GM19043 (cell line): ENCODE measurements at regions not wholly inside any gene's neighbourhood (a gene's known extent, or its start where the extent isn't known, plus 50 kb on each side); places are given as distances from the start of the nearest gene placed in this dataset.

ENCODE experiments used
- ATAC-seq: cut with Tn5 transposase; IDR thresholded peaks from one replicate; pipeline ENCODE4 v1.9.1; 2021; ENCODE audit warnings: low read depth; ENCODE audit not compliant: unreplicated experiment

GRCh38 chr1:218705911-218706893, 361.1 kb downstream of the TGFB2 start:
- ATAC-seq = no peak

GRCh38 chr1:218711001-218711400, 365.9 kb downstream of the TGFB2 start:
- no peak for ATAC-seq

- ATAC-seq = no peak
Observed at GRCh38 chr1:218711884-218712674, 366.9 kb downstream of the TGFB2 start.

GRCh38 chr1:218712677-218713076, 367.5 kb downstream of the TGFB2 start:
- ATAC-seq = no peak

- ATAC-seq = no peak
Observed at GRCh38 chr1:218715961-218716669, 371.0 kb downstream of the TGFB2 start.

- no peak for ATAC-seq
Observed at GRCh38 chr1:218717575-218717974, 372.4 kb downstream of the TGFB2 start.

GRCh38 chr1:218718206-218718605, 373.1 kb downstream of the TGFB2 start:
- no peak for ATAC-seq

- no peak for ATAC-seq
Observed at GRCh38 chr1:218718977-218719376, 373.8 kb downstream of the TGFB2 start.

GRCh38 chr1:218728898-218729565, 383.9 kb downstream of the TGFB2 start:
- ATAC-seq = no peak

GRCh38 chr1:218735436-218736032, 390.4 kb downstream of the TGFB2 start:
- ATAC-seq = no peak

GRCh38 chr1:218739426-218739825, 394.3 kb downstream of the TGFB2 start:
- ATAC-seq = no peak

- no peak for ATAC-seq
Observed at GRCh38 chr1:218741852-218742251, 396.7 kb downstream of the TGFB2 start.

- no peak for ATAC-seq
Observed at GRCh38 chr1:218742467-218743262, 397.5 kb downstream of the TGFB2 start.

GRCh38 chr1:218743861-218744505, 398.8 kb downstream of the TGFB2 start:
- no peak for ATAC-seq

- ATAC-seq = no peak
Observed at GRCh38 chr1:218748071-218748470, 402.9 kb downstream of the TGFB2 start.

GRCh38 chr1:218750216-218750970, 405.3 kb downstream of the TGFB2 start:
- ATAC-seq = no peak

GRCh38 chr1:218751208-218751948, 406.2 kb downstream of the TGFB2 start:
- ATAC-seq = no peak
